ENCODE measurements at regions not wholly inside any gene's neighbourhood (a gene's known extent, or its start where the extent isn't known, plus 50 kb on each side); places are given as distances from the start of the nearest gene placed in this dataset.
A peak's percentile ranks its signal among the peaks of the same experiment; 100 is the strongest.

DNA sequence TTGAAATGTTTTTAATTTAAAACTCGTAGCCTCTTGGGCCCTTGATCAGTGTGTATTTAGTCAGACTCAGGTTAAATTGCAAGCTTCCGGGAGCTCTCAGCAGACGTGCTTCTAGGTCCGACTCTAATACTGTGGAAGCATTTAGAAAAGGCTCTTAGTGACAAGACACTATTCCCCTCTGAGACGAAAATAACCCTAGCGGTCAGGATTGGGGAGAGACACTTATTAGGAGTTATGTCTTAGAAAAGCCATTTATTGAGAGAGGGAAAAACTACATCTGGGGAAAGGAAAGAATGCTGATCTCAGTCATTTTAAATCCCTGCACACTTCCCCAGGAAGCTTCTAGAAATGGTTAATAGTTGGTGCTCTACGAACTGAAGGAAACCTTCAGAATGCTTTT is 110.5 kb upstream of the NCK2 start:
- Histone ChIP-seq H4K20me1 (ENCODE audit: insufficient read depth, low read length, poor library complexity, severe bottlenecking) (no peaks in the 10 kb centered on the region), H3K9me3 (ENCODE audit: insufficient read depth, low read depth, low read length) (no peaks in the 10 kb centered on the region), H3K4me2 (ENCODE audit: low read depth, low read length, poor library complexity, severe bottlenecking) (no peak overlapping the region), H3K9ac (ENCODE audit: low read depth, low read length, poor library complexity, severe bottlenecking) (no peak overlapping the region), H2AFZ (ENCODE audit: low read length) (no peak overlapping the region), H3K27me3 (ENCODE audit: insufficient read depth, low read length, poor library complexity, severe bottlenecking) (no peaks in the 10 kb centered on the region), H3K36me3 (ENCODE audit: insufficient read depth, low read length) (no peaks in the 10 kb centered on the region), H3K4me3 (ENCODE audit: low read length, poor library complexity, severe bottlenecking) (no peak overlapping the region), H3K79me2 (ENCODE audit: insufficient read depth, low read length) (no peaks in the 10 kb centered on the region), H3F3A (ENCODE audit: low read depth) (no peaks in the 10 kb centered on the region), H3K4me1 (ENCODE audit: insufficient read depth, low read length, poor library complexity, severe bottlenecking) (peaks cover 16% of the 10 kb centered on the region), H3K9me2 (replicated peaks; ENCODE audit: low read depth, low read length) (no peaks in the 10 kb centered on the region)
- TF ChIP-seq, protein P1, sequence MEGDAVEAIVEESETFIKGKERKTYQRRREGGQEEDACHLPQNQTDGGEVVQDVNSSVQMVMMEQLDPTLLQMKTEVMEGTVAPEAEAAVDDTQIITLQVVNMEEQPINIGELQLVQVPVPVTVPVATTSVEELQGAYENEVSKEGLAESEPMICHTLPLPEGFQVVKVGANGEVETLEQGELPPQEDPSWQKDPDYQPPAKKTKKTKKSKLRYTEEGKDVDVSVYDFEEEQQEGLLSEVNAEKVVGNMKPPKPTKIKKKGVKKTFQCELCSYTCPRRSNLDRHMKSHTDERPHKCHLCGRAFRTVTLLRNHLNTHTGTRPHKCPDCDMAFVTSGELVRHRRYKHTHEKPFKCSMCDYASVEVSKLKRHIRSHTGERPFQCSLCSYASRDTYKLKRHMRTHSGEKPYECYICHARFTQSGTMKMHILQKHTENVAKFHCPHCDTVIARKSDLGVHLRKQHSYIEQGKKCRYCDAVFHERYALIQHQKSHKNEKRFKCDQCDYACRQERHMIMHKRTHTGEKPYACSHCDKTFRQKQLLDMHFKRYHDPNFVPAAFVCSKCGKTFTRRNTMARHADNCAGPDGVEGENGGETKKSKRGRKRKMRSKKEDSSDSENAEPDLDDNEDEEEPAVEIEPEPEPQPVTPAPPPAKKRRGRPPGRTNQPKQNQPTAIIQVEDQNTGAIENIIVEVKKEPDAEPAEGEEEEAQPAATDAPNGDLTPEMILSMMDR (conservative IDR thresholded peaks at IDR 0.05; ENCODE audit: low read length) = no peak

DNA sequence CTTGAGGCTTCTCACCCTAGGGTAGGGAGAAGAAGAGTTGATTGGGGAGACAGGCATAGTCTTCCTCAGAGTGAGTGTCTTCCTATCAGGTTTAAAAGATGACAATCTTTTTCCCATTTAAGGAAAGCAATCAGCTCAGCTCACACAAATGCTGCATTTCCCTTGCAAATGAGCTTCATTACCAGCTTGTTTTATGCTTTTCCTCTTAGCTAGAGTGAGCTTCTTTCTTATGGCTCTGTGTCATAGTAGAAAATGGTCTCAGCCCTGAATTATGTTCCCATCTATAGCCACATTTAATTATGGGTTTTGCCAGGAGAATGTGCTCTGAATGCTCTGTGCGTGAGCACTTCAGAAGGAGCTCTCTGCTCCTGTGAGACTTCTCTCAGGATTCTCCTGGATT is 112.8 kb upstream of the NCK2 start:
- no peaks in the 10 kb centered on the region for H3K79me2 ChIP-seq (ENCODE audit: insufficient read depth, low read length)
- no peaks in the 10 kb centered on the region for H4K20me1 ChIP-seq (ENCODE audit: insufficient read depth, low read length, poor library complexity, severe bottlenecking)
- no peaks in the 10 kb centered on the region for H3K9me3 ChIP-seq (ENCODE audit: insufficient read depth, low read depth, low read length)
- no peaks in the 10 kb centered on the region for H3F3A ChIP-seq (ENCODE audit: low read depth)
- H3K4me2 ChIP-seq (ENCODE audit: low read depth, low read length, poor library complexity, severe bottlenecking) = no peak overlapping the region
- peaks cover 22% of the 10 kb centered on the region for H3K4me1 ChIP-seq (ENCODE audit: insufficient read depth, low read length, poor library complexity, severe bottlenecking)
- no peaks in the 10 kb centered on the region; the same call in 1 of the 2 replicates for H3K36me3 ChIP-seq (ENCODE audit: insufficient read depth, low read length)
- H3K4me3 ChIP-seq (ENCODE audit: low read length, poor library complexity, severe bottlenecking) = no peak overlapping the region
- no peak for TF ChIP-seq EZH2phosphoT487 (IDR thresholded peaks at IDR 0.05; ENCODE audit: borderline replicate concordance)
- TF ChIP-seq, protein P1 (conservative IDR thresholded peaks at IDR 0.05; ENCODE audit: low read length) = no peak
- H3K27me3 ChIP-seq (ENCODE audit: insufficient read depth, low read length, poor library complexity, severe bottlenecking) = no peaks in the 10 kb centered on the region
- no peaks in the 10 kb centered on the region for H3K9me2 ChIP-seq (replicated peaks; ENCODE audit: low read depth, low read length)
- H2AFZ ChIP-seq (ENCODE audit: low read length) = no peak overlapping the region
- H3K9ac ChIP-seq (ENCODE audit: low read depth, low read length, poor library complexity, severe bottlenecking) = no peak overlapping the region

DNA sequence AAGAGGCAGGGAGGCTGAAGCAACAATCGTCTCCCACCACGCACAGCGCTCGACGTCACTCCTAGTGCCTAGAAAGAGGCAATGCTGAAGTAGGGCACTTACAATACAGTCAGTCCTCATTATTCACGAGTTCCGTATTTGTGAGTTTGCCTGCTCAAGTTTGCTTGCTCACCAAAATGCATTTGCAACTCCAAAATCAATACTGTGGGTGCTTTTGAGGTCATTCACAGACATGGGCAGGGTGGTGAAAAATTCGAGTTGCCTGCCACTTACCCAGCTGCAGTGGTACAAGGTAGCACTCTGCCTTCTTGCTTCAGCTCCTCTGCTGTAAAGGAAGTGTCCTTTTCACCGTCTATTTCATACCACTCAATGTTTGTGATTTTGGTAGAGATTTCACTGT is 113.7 kb upstream of the NCK2 start:
- no peaks in the 10 kb centered on the region for H3K27me3 ChIP-seq (ENCODE audit: insufficient read depth, low read length, poor library complexity, severe bottlenecking)
- peak overlapping the region; percentile 11; the same call in 1 of the 2 replicates for H2AFZ ChIP-seq (ENCODE audit: low read length)
- no peaks in the 10 kb centered on the region; the same call in 1 of the 2 replicates for H3K36me3 ChIP-seq (ENCODE audit: insufficient read depth, low read length)
- H3K4me1 ChIP-seq (ENCODE audit: insufficient read depth, low read length, poor library complexity, severe bottlenecking) = peaks cover 22% of the 10 kb centered on the region
- H3F3A ChIP-seq (ENCODE audit: low read depth) = no peaks in the 10 kb centered on the region
- TF ChIP-seq EZH2phosphoT487 (IDR thresholded peaks at IDR 0.05; ENCODE audit: borderline replicate concordance) = no peak
- TF ChIP-seq, protein P1 (conservative IDR thresholded peaks at IDR 0.05; ENCODE audit: low read length) = no peak
- H3K4me2 ChIP-seq (ENCODE audit: low read depth, low read length, poor library complexity, severe bottlenecking) = no peak overlapping the region
- H3K4me3 ChIP-seq (ENCODE audit: low read length, poor library complexity, severe bottlenecking) = no peak overlapping the region
- no peaks in the 10 kb centered on the region for H3K9me3 ChIP-seq (ENCODE audit: insufficient read depth, low read depth, low read length)
- no peak overlapping the region for H3K9ac ChIP-seq (ENCODE audit: low read depth, low read length, poor library complexity, severe bottlenecking)
- H3K9me2 ChIP-seq (replicated peaks; ENCODE audit: low read depth, low read length) = no peaks in the 10 kb centered on the region
- H3K79me2 ChIP-seq (ENCODE audit: insufficient read depth, low read length) = no peaks in the 10 kb centered on the region
- H4K20me1 ChIP-seq (ENCODE audit: insufficient read depth, low read length, poor library complexity, severe bottlenecking) = no peaks in the 10 kb centered on the region
